HG02588 (cell line): ENCODE measurements at regions not wholly inside any gene's neighbourhood (a gene's known extent, or its start where the extent isn't known, plus 50 kb on each side); places are given as distances from the start of the nearest gene placed in this dataset.
A peak's percentile ranks its signal among the peaks of the same experiment; 100 is the strongest.

Experiments
- ATAC-seq: cut with Tn5 transposase; IDR thresholded peaks from one replicate; pipeline ENCODE4 v1.9.1; 2021; ENCODE audit warnings: mild to moderate bottlenecking, moderate library complexity; ENCODE audit not compliant: unreplicated experiment

GRCh38 chr2:146238254-146238966 is 1606.4 kb upstream of the ACVR2A start:
- no peak for ATAC-seq

- ATAC-seq = no peak
Observed at GRCh38 chr2:146235158-146235557, 1609.7 kb upstream of the ACVR2A start.

DNA sequence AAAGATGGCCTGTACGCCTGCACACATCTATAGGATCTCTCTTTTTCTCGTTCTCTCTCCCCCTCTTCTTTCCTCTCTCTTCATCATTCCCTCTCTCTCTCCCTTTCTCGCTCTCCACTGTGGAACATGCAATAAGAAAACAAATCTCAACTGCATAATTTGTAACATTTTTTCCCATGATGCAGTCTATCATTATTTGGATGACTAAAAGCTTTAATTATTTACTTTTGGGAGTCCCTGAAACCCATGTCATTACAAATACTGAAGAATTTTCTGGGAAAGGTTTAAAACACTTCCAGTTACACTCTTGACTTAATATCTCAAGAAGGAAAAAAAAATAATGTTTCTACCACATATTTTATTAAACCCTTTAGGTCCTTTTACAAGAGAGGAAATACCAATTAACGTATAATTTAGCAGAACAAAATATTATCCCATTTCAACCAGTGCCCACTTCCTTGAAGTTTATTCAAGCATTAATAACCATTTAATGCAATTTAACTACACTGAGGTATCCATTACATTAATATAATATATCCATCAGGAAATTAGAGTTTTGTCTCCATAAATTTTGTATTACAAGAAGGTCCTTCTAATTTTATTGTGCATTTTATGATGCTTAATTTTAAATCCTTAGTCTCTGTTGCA is 1615.2 kb upstream of the ACVR2A start:
- ATAC-seq = no peak

GRCh38 chr2:146228466-146229058 is 1616.3 kb upstream of the ACVR2A start:
- peak; percentile 66 for ATAC-seq

DNA sequence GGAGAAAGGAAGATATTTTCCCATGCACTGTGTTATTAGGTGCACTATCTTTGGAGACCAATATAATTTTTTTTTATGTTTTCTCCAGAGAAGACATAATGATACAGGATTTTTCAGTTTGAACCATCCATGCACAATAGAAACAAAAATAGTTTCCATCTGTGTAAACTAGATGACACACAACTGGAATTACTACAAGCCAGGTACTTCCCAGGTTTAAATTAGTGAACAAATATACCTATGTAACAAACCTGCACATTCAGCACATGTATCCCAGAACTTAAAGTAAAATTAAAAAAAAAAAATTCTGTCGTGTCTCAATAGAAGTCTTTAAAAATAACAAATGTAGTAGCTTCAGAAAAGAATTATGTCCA is 1616.8 kb upstream of the ACVR2A start:
- ATAC-seq = no peak

DNA sequence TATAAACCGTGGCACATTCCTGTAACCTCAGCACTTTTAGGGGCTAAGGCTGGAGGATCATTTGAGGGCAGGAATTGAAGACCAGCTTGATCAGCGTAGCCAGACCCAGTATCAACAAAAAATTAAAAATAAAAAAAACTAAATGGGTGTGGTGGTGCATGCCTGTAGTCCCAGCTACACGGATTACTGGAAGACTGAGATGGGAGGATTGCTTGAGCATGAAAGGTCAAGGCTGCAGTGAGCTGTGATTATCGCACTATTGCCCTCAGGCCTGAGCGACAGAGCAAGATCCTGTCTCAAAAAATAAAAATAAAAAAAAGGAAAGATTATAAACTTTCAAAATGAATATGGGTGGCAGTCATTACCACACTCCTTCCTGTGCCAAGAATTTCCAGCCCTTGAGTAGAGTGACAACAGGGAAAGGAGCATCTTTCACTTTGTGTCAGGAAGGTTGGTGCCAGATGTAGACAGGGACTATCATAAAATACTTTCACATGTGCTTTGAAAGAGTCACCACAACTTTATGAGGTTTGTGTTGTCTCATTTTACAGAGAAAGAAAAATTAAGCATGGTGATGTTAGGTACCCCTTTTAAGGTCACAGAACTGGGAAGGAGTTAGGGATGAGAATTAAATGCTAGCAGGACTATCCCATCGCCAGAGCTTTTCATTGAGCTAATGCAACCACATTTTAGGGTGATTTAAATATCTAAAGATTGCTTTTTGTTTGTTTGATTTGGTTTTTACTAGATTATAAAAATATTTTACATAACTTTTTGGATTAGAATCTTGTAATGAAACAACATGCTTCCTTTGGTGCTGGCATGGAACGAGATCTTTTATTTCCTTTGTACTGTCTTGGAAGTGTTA is 1617.4 kb upstream of the ACVR2A start:
- peak; percentile 41 for ATAC-seq

- no peak for ATAC-seq
Observed at GRCh38 chr2:146226077-146226476, 1618.8 kb upstream of the ACVR2A start.

- no peak for ATAC-seq
Observed at GRCh38 chr2:146221826-146222225, 1623.0 kb upstream of the ACVR2A start.

DNA sequence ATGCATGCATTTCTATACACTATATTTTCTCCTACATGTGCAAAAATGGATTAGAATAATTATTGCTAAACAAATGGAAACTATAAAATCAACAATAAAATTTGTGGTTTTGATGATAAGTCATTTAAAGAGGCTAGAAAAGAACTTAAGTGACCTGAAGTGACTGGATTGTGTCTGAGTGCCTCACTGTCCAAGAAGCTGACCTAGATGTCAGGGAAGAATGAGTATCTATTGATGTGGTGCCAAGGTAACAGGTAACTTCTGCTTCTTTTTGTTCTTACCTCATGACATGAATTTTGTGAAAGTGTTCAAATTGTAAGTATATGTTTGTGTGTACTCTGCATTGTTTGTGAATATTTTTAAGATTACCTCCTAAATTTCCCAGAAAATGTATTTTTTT is 1623.9 kb upstream of the ACVR2A start:
- ATAC-seq = no peak

DNA sequence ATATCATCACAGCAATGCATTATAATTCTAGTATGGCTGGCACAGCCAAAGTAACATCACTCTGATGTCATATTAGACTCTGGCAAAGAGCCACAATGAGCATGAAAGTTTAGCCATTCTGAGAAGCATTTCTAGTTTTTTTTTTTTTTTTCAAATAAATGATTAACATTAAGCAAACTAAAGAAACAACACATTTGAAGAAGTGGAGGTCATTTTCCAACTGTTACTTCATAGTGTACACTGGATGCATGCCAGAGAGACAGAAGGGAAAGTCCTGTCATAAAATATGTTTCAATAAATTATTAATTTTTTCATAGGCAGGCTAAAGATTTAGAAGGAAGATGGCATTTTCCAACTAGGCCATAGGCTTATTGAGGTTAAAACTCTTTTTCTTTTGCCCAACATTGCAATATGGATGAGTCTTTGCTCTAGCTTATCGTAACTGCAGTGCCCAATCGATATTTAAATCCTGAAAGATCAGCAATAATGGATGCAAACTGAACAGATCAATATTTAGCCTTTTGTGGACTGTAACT is 1630.4 kb upstream of the ACVR2A start:
- no peak for ATAC-seq

DNA sequence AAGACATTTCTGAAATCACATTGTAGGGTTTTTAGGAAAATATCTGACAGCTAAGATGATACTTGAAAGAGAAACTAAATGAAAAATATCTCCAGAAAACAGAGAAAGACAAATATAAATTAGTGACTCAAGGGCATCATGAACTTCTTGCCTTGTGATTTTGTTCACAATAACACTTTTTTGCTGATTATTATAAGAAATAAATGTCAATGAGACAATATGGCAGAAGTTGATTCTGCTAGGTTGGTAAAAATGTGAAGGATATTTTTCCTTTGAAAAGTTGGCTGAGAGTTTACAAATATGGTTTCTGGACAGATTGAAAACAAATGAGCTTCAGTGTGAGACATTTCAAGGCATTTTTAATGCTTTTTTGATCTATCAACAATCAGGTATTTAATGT is 1631.2 kb upstream of the ACVR2A start:
- ATAC-seq = no peak

GRCh38 chr2:146212602-146213001 is 1632.2 kb upstream of the ACVR2A start:
- no peak for ATAC-seq

GRCh38 chr2:146209842-146210275 is 1635.0 kb upstream of the ACVR2A start:
- ATAC-seq = peak; percentile 50

DNA sequence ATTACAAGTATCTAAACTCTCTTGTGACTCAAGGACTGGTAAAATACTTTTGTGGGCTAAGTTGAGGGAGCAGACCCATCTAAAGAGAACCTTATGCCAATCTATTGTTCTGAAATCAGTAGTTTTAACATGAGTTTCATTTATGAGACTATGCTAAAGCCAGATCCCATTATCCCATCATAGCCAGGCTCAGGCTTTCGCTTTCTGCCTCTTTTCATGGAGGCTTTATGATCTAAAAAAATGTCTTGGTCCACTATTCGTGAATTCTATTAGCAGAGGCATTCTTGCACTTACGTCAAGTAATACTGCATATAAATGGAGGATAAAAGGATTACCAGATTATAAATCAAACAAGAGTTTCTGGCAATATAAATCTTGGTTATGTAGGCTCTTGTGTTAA is 1636.9 kb upstream of the ACVR2A start:
- no peak for ATAC-seq

DNA sequence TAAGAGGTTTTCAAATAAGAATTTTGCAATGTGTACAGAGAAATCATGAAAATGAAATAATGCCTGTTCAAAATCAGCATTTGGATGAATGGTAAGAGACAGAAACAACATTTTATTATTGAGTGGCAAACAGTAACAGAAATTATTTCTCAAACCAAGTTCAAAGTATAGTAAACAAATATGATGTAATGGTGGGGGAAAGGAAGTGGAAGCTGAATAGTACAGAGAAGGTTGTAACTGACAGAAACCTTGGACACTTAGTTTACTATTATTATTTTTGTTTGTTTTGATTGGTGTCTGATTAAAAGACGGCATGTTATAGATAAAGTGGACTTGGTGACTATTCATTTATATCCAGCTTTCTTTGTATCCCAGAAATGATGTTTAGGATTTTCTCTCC is 1637.4 kb upstream of the ACVR2A start:
- ATAC-seq = no peak

DNA sequence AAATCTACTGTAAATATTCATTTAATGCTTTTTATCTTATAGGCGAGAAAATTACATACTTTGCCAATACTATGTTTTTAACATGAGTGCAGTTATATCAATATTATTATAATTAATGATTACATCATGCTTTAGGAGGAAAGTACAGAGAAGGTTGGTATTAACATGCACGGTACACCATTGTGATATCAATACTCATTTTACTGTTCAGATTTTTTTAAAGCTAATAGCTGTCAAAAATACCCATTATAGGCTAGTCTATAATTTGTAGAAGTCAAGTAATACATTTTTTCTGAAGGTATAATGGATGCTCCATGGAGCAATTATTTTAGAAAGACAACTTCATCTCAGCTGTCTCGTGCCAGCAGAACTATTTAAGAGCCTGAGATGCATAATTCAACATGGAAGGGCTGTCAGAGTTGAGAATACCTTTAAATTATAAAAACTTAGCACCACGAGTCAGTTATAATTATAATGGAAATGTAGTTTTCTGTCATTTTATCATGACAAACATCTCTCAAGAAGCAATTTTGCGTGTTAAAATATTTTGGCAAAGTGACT is 1641.7 kb upstream of the ACVR2A start:
- no peak for ATAC-seq

DNA sequence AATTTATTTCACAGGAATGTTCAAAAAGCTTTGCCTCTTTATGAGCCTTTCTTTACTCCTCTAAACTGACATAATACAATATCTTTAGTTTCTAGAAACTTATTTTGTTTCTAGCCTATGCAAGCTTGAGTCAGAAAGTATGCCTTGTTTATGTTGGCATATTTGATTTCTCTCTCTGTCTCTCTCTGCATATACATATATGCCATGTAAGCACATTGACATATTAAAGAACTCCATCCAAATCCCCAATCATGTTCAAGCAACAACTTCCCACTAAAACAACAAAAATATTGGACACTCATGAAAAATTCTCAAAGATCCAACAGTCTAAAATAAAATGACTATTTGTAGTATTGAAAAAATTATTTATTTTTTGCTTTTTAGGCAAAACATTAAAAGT is 1651.2 kb upstream of the ACVR2A start:
- ATAC-seq = no peak

- no peak for ATAC-seq
Observed at GRCh38 chr2:146189541-146189940, 1655.3 kb upstream of the ACVR2A start.

- ATAC-seq = no peak
Observed at GRCh38 chr2:146173934-146174333, 1654.0 kb upstream of the ZEB2 start.

DNA sequence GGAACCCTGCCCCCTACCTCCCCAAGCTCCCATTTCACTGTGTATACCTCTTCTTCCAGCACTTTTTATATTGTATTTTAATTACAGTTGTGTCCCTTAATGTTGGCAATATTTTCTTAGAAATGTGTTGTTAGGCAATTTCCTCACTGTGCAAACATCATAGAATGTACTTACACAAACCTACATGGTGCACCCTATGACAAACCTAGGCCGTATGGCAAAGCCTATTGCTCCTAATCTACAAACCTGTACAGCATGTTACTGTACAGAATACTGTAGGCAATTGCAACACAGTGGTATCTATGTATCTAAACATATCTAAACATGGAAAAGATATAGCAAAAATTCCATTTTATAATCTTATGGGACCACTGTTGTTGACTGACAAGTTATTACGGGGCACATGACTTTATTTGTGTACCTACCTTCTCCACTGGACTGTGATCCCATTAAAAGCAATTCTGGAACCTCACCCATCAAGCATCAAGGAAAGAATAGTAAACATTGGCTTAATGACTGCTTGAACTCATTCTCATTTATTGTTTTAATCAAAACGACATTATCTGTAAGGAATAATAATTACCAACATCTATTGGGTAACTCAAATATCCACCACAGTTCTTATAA is 1641.5 kb upstream of the ZEB2 start:
- no peak for ATAC-seq
